Endothelial cell of umbilical vein (primary cell): ENCODE measurements at regions not wholly inside any gene's neighbourhood (a gene's known extent, or its start where the extent isn't known, plus 50 kb on each side); places are given as distances from the start of the nearest gene placed in this dataset.

Source experiments
- BruUV-seq: library from RNA; stranded (reverse); fragments of 400-500 nt; replicated peaks from 2 replicates; lab custom pipeline; 2021; lab: Mats Ljungman, UMichigan
- CTCF ChIA-PET: fragments of 300-600, 350-600 bp; sonication (Branson Sonifier 250); formaldehyde crosslinking; loops from one replicate; lab custom pipeline; 2021; ENCODE audit warnings: antibody characterized with exemption, inconsistent platforms; lab: Charles Lee
- POLR2A ChIA-PET: fragments of 300-600, 350-600 bp; sonication (Branson Sonifier 250); formaldehyde crosslinking; loops from one replicate; lab custom pipeline; 2021; ENCODE audit warnings: antibody characterized with exemption, inconsistent platforms; lab: Charles Lee
- DNase-seq: peaks from one replicate; pipeline ENCODE4 v3.0.0-alpha.2; 2011; ENCODE audit warnings: low read depth, low spot score
- FAIRE-seq: peaks from 2 replicates; lab custom pipeline; 2011; peaks lifted over from hg19 to GRCh38; lab: Jason Lieb, UNC
- H2AFZ ChIP-seq: 2 replicates; pipeline ENCODE4 v1.6.0; 2012; ENCODE audit warnings: low read depth, low read length, control low read depth, inconsistent platforms
- H3K27ac ChIP-seq: 2 replicates; pipeline ENCODE4 v1.5.1; 2011; ENCODE audit warnings: low read depth, mild to moderate bottlenecking, control low read depth, low read length, moderate library complexity; ENCODE audit not compliant: insufficient read depth
- H3K27me3 ChIP-seq, 2 experiments: 2 replicates each; pipeline versions ENCODE4 v1.6.0 to v1.6.1; 2011; ENCODE audit warnings: low read length in 2 of 2, mixed read lengths in 1 of 2; ENCODE audit not compliant: control insufficient read depth in 2 of 2, insufficient read depth in 2 of 2
- H3K36me3 ChIP-seq, 2 experiments: 2 replicates in 1 of 2; 3 replicates in 1 of 2; pipeline ENCODE4 v1.5.1; 2011; ENCODE audit warnings: low read length in 2 of 2, mild to moderate bottlenecking in 1 of 2, moderate library complexity in 1 of 2; ENCODE audit not compliant: control insufficient read depth in 2 of 2, insufficient read depth in 2 of 2; ENCODE audit errors: extremely low read depth in 1 of 2
- H3K4me1 ChIP-seq: 3 replicates; pipeline ENCODE4 v1.5.1; 2011; ENCODE audit warnings: mild to moderate bottlenecking, low read length; ENCODE audit not compliant: control insufficient read depth, insufficient read depth; ENCODE audit errors: extremely low read depth
- H3K4me2 ChIP-seq: 2 replicates; pipeline ENCODE4 v1.6.1; 2011; ENCODE audit warnings: low read length, control low read depth, mixed read lengths; ENCODE audit not compliant: insufficient read depth
- H3K4me3 ChIP-seq, 3 experiments: fragments of 200-600 bp in 1 of 3; sonication (generic), shearing (Covaris generic) in 1 of 3; replicated peaks in 1 of 3; 2 replicates each; pipeline ENCODE4 v1.5.1; 2011 to 2016; ENCODE audit warnings: control low read depth in 3 of 3, low read length in 3 of 3, mild to moderate bottlenecking in 2 of 3, inconsistent platforms in 1 of 3, low read depth in 1 of 3, moderate library complexity in 1 of 3; ENCODE audit not compliant: insufficient read depth in 1 of 3
- H3K79me2 ChIP-seq: 2 replicates; pipeline ENCODE4 v1.6.0; 2012; ENCODE audit warnings: low read length, inconsistent platforms; ENCODE audit not compliant: control insufficient read depth, insufficient read depth
- H3K9ac ChIP-seq: replicated peaks from 2 replicates; pipeline ENCODE3; 2011; ENCODE audit warnings: low read length, control low read depth; ENCODE audit not compliant: insufficient read depth; ENCODE audit errors: extremely low read depth
- H3K9me1 ChIP-seq: replicated peaks from 3 replicates; pipeline ENCODE4 v1.6.0; 2011; ENCODE audit warnings: mild to moderate bottlenecking, low read length; ENCODE audit not compliant: control insufficient read depth, insufficient read depth; ENCODE audit errors: extremely low read depth
- H3K9me3 ChIP-seq: replicated peaks from 2 replicates; pipeline ENCODE4 v1.5.1; 2012; ENCODE audit warnings: low read length, inconsistent platforms; ENCODE audit not compliant: control insufficient read depth, insufficient read depth
- H4K20me1 ChIP-seq: replicated peaks from 2 replicates; pipeline ENCODE3; 2011; ENCODE audit warnings: mild to moderate bottlenecking, low read length; ENCODE audit not compliant: control insufficient read depth, insufficient read depth; ENCODE audit errors: extremely low read depth
- EZH2 ChIP-seq: IDR thresholded peaks from 2 replicates; pipeline ENCODE4 v1.6.1; 2012; ENCODE audit warnings: borderline replicate concordance, low read depth, mild to moderate bottlenecking, moderate library complexity, low read length, inconsistent platforms; ENCODE audit not compliant: severe bottlenecking
- FOS ChIP-seq: IDR thresholded peaks from 2 replicates; pipeline ENCODE4 v1.6.1; 2011; ENCODE audit warnings: mild to moderate bottlenecking, low read length, moderate library complexity, borderline replicate concordance; ENCODE audit not compliant: insufficient read depth
- GATA2 ChIP-seq: IDR thresholded peaks from 2 replicates; pipeline ENCODE4 v1.7.0; 2011; ENCODE audit warnings: low read depth, mild to moderate bottlenecking, moderate library complexity, mixed read lengths, low read length; ENCODE audit not compliant: insufficient read length, insufficient read depth
- JUN ChIP-seq: IDR thresholded peaks from 2 replicates; pipeline ENCODE4 v1.6.1; 2011; ENCODE audit warnings: borderline replicate concordance, low read depth; ENCODE audit not compliant: insufficient read length, insufficient read depth
- MYC ChIP-seq: IDR thresholded peaks from one replicate; pipeline ENCODE4 v1.6.1; 2011; ENCODE audit warnings: mild to moderate bottlenecking, low read depth, low read length
- POLR2A ChIP-seq: IDR thresholded peaks from 2 replicates; pipeline ENCODE4 v1.6.1; 2012; ENCODE audit warnings: low read depth, mild to moderate bottlenecking, control low read depth, low read length
- POLR2AphosphoS5 ChIP-seq: IDR thresholded peaks from 2 replicates; pipeline ENCODE4 v1.6.1; 2012; ENCODE audit warnings: low read depth, mild to moderate bottlenecking, control low read depth, low read length, moderate library complexity; ENCODE audit not compliant: insufficient read depth
- dilution Hi-C: fragments of 300-500 bp; cut with MboI; formaldehyde crosslinking; loops from one replicate; pipeline ENCODE4 v1.15.0; 2019; ENCODE audit warnings: low sequenced_read_pairs; ENCODE audit not compliant: extremely low pct_ligation_motif_present
- intact Hi-C: fragments of 100-400 bp; cut with micrococcal nuclease; formaldehyde crosslinking; loops from one replicate; pipeline ENCODE4 v1.10.0; 2022
- TF ChIP-seq, protein P1 (sequence below), 2 donors: IDR thresholded peaks; 1 replicate in 1 of 2; 2 replicates in 1 of 2; pipeline ENCODE4 v1.5.1; 2011; ENCODE audit warnings: low read length in 2 of 2, mild to moderate bottlenecking in 2 of 2, moderate library complexity in 2 of 2, control low read depth in 1 of 2, inconsistent platforms in 1 of 2, low read depth in 1 of 2; ENCODE audit not compliant: insufficient read depth in 1 of 2; ENCODE audit errors: extremely low read depth in 1 of 2
- TF ChIP-seq, protein P2 (sequence below): IDR thresholded peaks from 2 replicates; pipeline ENCODE4 v1.6.1; 2011; ENCODE audit not compliant: insufficient read depth, insufficient read length

DNA sequence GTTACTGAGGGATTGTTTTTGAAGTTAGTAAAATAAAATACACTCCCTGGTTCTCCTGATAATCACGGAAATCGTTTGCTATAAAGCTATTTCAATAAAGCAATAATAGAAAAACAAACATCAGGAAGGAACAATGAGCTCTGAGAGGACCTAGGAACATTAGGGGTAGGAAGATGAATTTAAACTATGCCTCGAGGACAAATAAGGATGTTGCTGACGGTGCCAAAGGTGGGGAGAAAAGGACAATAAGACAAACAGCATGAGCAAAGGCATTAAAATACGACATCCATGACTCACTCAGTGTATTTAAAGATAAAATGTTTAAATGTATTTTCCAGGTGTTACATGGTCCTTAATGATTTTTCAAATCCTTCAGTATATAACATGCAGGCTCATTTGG lies 110.3 kb downstream of the MTNR1A start:
- ChIA-PET CTCF (no interaction called here), POLR2A (no interaction called here)
- H4K20me1 ChIP-seq: no peaks in the 10 kb centered on the region
- no peak overlapping the region for H3K4me2 ChIP-seq
- no peaks in the 10 kb centered on the region for H3K9me3 ChIP-seq
- FAIRE-seq (no peak), DNase-seq (no peak)
- intact Hi-C loops: no loop called here
- H3K79me2 ChIP-seq: no peaks in the 10 kb centered on the region
- no peak overlapping the region for H3K9ac ChIP-seq
- no peaks in the 10 kb centered on the region for H3K9me1 ChIP-seq
- no peak overlapping the region for H2AFZ ChIP-seq
- no TSS peak for BruUV-seq
- no peaks in the 10 kb centered on the region for H3K36me3 ChIP-seq
- H3K27me3 ChIP-seq: no peaks in the 10 kb centered on the region
- no peak overlapping the region for H3K27ac ChIP-seq
- no peak overlapping the region for H3K4me3 ChIP-seq
- no peaks in the 10 kb centered on the region for H3K4me1 ChIP-seq
- TF ChIP-seq, protein P1, sequence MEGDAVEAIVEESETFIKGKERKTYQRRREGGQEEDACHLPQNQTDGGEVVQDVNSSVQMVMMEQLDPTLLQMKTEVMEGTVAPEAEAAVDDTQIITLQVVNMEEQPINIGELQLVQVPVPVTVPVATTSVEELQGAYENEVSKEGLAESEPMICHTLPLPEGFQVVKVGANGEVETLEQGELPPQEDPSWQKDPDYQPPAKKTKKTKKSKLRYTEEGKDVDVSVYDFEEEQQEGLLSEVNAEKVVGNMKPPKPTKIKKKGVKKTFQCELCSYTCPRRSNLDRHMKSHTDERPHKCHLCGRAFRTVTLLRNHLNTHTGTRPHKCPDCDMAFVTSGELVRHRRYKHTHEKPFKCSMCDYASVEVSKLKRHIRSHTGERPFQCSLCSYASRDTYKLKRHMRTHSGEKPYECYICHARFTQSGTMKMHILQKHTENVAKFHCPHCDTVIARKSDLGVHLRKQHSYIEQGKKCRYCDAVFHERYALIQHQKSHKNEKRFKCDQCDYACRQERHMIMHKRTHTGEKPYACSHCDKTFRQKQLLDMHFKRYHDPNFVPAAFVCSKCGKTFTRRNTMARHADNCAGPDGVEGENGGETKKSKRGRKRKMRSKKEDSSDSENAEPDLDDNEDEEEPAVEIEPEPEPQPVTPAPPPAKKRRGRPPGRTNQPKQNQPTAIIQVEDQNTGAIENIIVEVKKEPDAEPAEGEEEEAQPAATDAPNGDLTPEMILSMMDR (IDR thresholded peaks at IDR 0.05; ENCODE audit: extremely low read depth in 1 of 2, insufficient read depth in 1 of 2, low read depth in 1 of 2, low read length in 2 of 2): no peak
- TF ChIP-seq JUN (no peak), POLR2A (no peak), POLR2AphosphoS5 (no peak), FOS (no peak), GATA2 (no peak), EZH2 (no peak), MYC (no peak)
- TF ChIP-seq, protein P2, sequence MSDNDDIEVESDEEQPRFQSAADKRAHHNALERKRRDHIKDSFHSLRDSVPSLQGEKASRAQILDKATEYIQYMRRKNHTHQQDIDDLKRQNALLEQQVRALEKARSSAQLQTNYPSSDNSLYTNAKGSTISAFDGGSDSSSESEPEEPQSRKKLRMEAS: no peak
- dilution Hi-C loops: no loop called here
